H1 (cell line): ENCODE measurements at regions not wholly inside any gene's neighbourhood (a gene's known extent, or its start where the extent isn't known, plus 50 kb on each side); places are given as distances from the start of the nearest gene placed in this dataset.

ENCODE experiments used
- CTCF ChIA-PET: fragments of 300-600 bp; sonication (Branson Sonifier 250); formaldehyde crosslinking; loops from one replicate; lab custom pipeline; 2021; ENCODE audit not compliant: partially characterized antibody; lab: Charles Lee
- POLR2A ChIA-PET: fragments of 300-600 bp; sonication (Branson Sonifier 250); formaldehyde crosslinking; loops from one replicate; lab custom pipeline; 2021; ENCODE audit warnings: inconsistent platforms; ENCODE audit not compliant: partially characterized antibody; lab: Charles Lee
- DNase-seq, 2 experiments: peaks; one replicate each; pipeline versions ENCODE4 v3.0.0 to v3.0.0-alpha.2; 2010 to 2022; ENCODE audit warnings: low spot score in 2 of 2, low read depth in 1 of 2, mixed read lengths in 1 of 2
- FAIRE-seq: peaks from 2 replicates; lab custom pipeline; 2011; peaks lifted over from hg19 to GRCh38; lab: Jason Lieb, UNC
- H2AFZ ChIP-seq: 2 replicates; pipeline ENCODE4 v1.8.1; 2012; ENCODE audit warnings: low read length, inconsistent platforms
- H2AK5ac ChIP-seq: 2 replicates; pipeline ENCODE4 v1.6.1; 2013; ENCODE audit warnings: low read depth, low read length
- H2BK120ac ChIP-seq: replicated peaks from 2 replicates; pipeline ENCODE3; 2013; ENCODE audit warnings: low read depth, low read length, inconsistent platforms
- H2BK12ac ChIP-seq: 2 replicates; pipeline ENCODE4 v1.6.1; 2013; ENCODE audit warnings: low read depth, low read length
- H2BK15ac ChIP-seq: 2 replicates; pipeline ENCODE4 v1.6.1; 2013; ENCODE audit warnings: low read length
- H2BK20ac ChIP-seq: 2 replicates; pipeline ENCODE4 v1.6.1; 2013; ENCODE audit warnings: low read length
- H2BK5ac ChIP-seq: 2 replicates; pipeline ENCODE4 v1.6.1; 2013; ENCODE audit warnings: low read depth, low read length
- H3K14ac ChIP-seq: 2 replicates; pipeline ENCODE4 v1.6.1; 2013; ENCODE audit warnings: inconsistent platforms; ENCODE audit not compliant: insufficient read length
- H3K18ac ChIP-seq: 2 replicates; pipeline ENCODE4 v1.6.1; 2013; ENCODE audit warnings: low read length; ENCODE audit errors: extremely low read depth
- H3K23ac ChIP-seq: 2 replicates; pipeline ENCODE4 v1.6.1; 2013; ENCODE audit warnings: inconsistent platforms; ENCODE audit not compliant: insufficient read length
- H3K23me2 ChIP-seq: 2 replicates; pipeline ENCODE4 v1.6.1; 2013; ENCODE audit warnings: low read depth, low read length
- H3K27ac ChIP-seq: 2 replicates; pipeline ENCODE4 v1.6.1; 2011; ENCODE audit warnings: low read depth, low read length, inconsistent platforms
- H3K27me3 ChIP-seq, 4 experiments: replicated peaks in 1 of 4; 1 replicate in 1 of 4; 2 replicates in 3 of 4; pipeline versions ENCODE4 v1.6.1 to v1.8.1; 2011 to 2013; ENCODE audit warnings: low read length in 3 of 4, mild to moderate bottlenecking in 3 of 4, inconsistent platforms in 2 of 4, mixed read lengths in 2 of 4, moderate library complexity in 1 of 4; ENCODE audit not compliant: control insufficient read depth in 3 of 4, insufficient read depth in 3 of 4; ENCODE audit errors: extremely low read depth in 1 of 4
- H3K36me3 ChIP-seq, 4 experiments: 2 replicates each; pipeline versions ENCODE4 v1.6.1 to v1.8.1; 2011 to 2013; ENCODE audit warnings: mild to moderate bottlenecking in 4 of 4, low read length in 3 of 4, moderate library complexity in 2 of 4, control low read depth in 1 of 4, inconsistent platforms in 1 of 4; ENCODE audit not compliant: insufficient read depth in 4 of 4, control insufficient read depth in 2 of 4
- H3K4ac ChIP-seq: replicated peaks from 2 replicates; pipeline ENCODE3; 2013; ENCODE audit warnings: low read length, low read depth, mixed read lengths, inconsistent platforms; ENCODE audit not compliant: insufficient read length
- H3K4me1 ChIP-seq, 4 experiments: replicated peaks in 1 of 4; 1 replicate in 1 of 4; 2 replicates in 3 of 4; pipeline versions ENCODE4 v1.6.1 to v1.8.1; 2011 to 2013; ENCODE audit warnings: low read length in 3 of 4, inconsistent platforms in 2 of 4, mixed read lengths in 1 of 4; ENCODE audit not compliant: insufficient read depth in 4 of 4, control insufficient read depth in 3 of 4
- H3K4me2 ChIP-seq, 2 experiments: 2 replicates each; pipeline versions ENCODE4 v1.6.1 to v1.8.1; 2011 to 2013; ENCODE audit warnings: low read depth in 2 of 2, low read length in 2 of 2, control low read depth in 1 of 2, inconsistent platforms in 1 of 2, mild to moderate bottlenecking in 1 of 2; ENCODE audit not compliant: insufficient read depth in 1 of 2
- H3K4me3 ChIP-seq, 4 experiments: fragments of 200-600, 300-600 bp in 1 of 4; sonication (generic), shearing (Covaris generic), sonication (Bioruptor Twin) in 1 of 4; 2 replicates each; pipeline versions ENCODE4 v1.5.1 to v1.8.1; 2011 to 2016; ENCODE audit warnings: low read length in 4 of 4, low read depth in 3 of 4, control low read depth in 2 of 4, inconsistent platforms in 2 of 4, mild to moderate bottlenecking in 2 of 4, mixed read lengths in 1 of 4, moderate library complexity in 1 of 4; ENCODE audit not compliant: insufficient read depth in 2 of 4; ENCODE audit errors: extremely low read depth in 1 of 4
- H3K56ac ChIP-seq: replicated peaks from 2 replicates; pipeline ENCODE3; 2013; ENCODE audit warnings: low read depth, mild to moderate bottlenecking, mixed read lengths, low read length, inconsistent platforms; ENCODE audit not compliant: insufficient read length
- H3K79me1 ChIP-seq: 2 replicates; pipeline ENCODE4 v1.6.1; 2013; ENCODE audit warnings: low read depth, low read length, control low read depth
- H3K79me2 ChIP-seq, 2 experiments: 2 replicates each; pipeline versions ENCODE4 v1.6.1 to v1.8.1; 2012 to 2013; ENCODE audit warnings: low read length in 2 of 2, mild to moderate bottlenecking in 2 of 2, inconsistent platforms in 1 of 2; ENCODE audit not compliant: insufficient read depth in 2 of 2, control insufficient read depth in 1 of 2
- H3K9ac ChIP-seq, 4 experiments: replicated peaks in 1 of 4; 1 replicate in 1 of 4; 2 replicates in 3 of 4; pipeline versions ENCODE4 v1.6.1 to v1.8.1; 2011 to 2013; ENCODE audit warnings: low read depth in 3 of 4, low read length in 3 of 4, control low read depth in 2 of 4, mild to moderate bottlenecking in 2 of 4, moderate library complexity in 2 of 4, inconsistent platforms in 1 of 4; ENCODE audit errors: extremely low read depth in 1 of 4
- H3K9me3 ChIP-seq, 2 experiments: 2 replicates each; pipeline versions ENCODE4 v1.6.1 to v1.8.1; 2012 to 2013; ENCODE audit warnings: mild to moderate bottlenecking in 2 of 2, moderate library complexity in 2 of 2, control low read depth in 1 of 2, inconsistent platforms in 1 of 2, low read depth in 1 of 2, low read length in 1 of 2, mixed read lengths in 1 of 2; ENCODE audit not compliant: insufficient read depth in 2 of 2
- H4K20me1 ChIP-seq, 2 experiments: replicated peaks in 1 of 2; 2 replicates each; pipeline versions ENCODE3 to v1.8.1; 2011 to 2013; ENCODE audit warnings: inconsistent platforms in 2 of 2, low read length in 2 of 2, mild to moderate bottlenecking in 1 of 2; ENCODE audit not compliant: insufficient read depth in 2 of 2, control insufficient read depth in 1 of 2
- H4K5ac ChIP-seq: 2 replicates; pipeline ENCODE4 v1.6.1; 2013; ENCODE audit warnings: low read length, low read depth, mixed read lengths, inconsistent platforms; ENCODE audit not compliant: insufficient read length
- H4K8ac ChIP-seq: 2 replicates; pipeline ENCODE4 v1.8.0; 2013; ENCODE audit warnings: mild to moderate bottlenecking, moderate library complexity, low read length, inconsistent platforms; ENCODE audit not compliant: insufficient read depth; ENCODE audit errors: extremely low read depth
- H4K91ac ChIP-seq: replicated peaks from 2 replicates; pipeline ENCODE3; 2013; ENCODE audit warnings: low read length, mixed read lengths, inconsistent platforms; ENCODE audit not compliant: insufficient read length
- CHD2 ChIP-seq: IDR thresholded peaks from 2 replicates; pipeline ENCODE4 v1.6.1; 2012; ENCODE audit warnings: low read length, improper control_type of control experiment
- CTBP2 ChIP-seq: IDR thresholded peaks from 2 replicates; pipeline ENCODE4 v1.7.0; 2011; ENCODE audit warnings: borderline replicate concordance, mild to moderate bottlenecking, moderate library complexity, mixed read lengths, low read length; ENCODE audit not compliant: insufficient read depth, insufficient read length
- GTF2F1 ChIP-seq: IDR thresholded peaks from 2 replicates; pipeline ENCODE4 v1.6.1; 2012; ENCODE audit warnings: low read depth, low read length, improper control_type of control experiment, borderline replicate concordance
- HDAC2 ChIP-seq, 2 experiments: fragments of 300-600 bp in 1 of 2; sonication (generic) in 1 of 2; IDR thresholded peaks; 2 replicates each; pipeline ENCODE4 v1.6.1; 2011 to 2012; ENCODE audit warnings: low read depth in 2 of 2, low read length in 2 of 2, mild to moderate bottlenecking in 2 of 2, moderate library complexity in 2 of 2, borderline replicate concordance in 1 of 2, inconsistent platforms in 1 of 2
- HDAC6 ChIP-seq: IDR thresholded peaks from one replicate; pipeline ENCODE4 v1.7.1; 2012; ENCODE audit warnings: low read depth, mild to moderate bottlenecking, inconsistent platforms, low read length, moderate library complexity
- KDM1A ChIP-seq: fragments of 200-600, 300-600 bp; sonication (generic); IDR thresholded peaks from 2 replicates; pipeline ENCODE4 v1.7.1; 2016; ENCODE audit warnings: mild to moderate bottlenecking, low read length, borderline replicate concordance
- KDM4A ChIP-seq: IDR thresholded peaks from one replicate; pipeline ENCODE4 v1.7.1; 2012; ENCODE audit warnings: low read depth, mild to moderate bottlenecking, moderate library complexity, low read length, inconsistent platforms; ENCODE audit not compliant: severe bottlenecking
- SIX5 ChIP-seq: IDR thresholded peaks from 2 replicates; pipeline ENCODE4 v1.6.1; 2011; ENCODE audit warnings: mild to moderate bottlenecking, low read depth, low read length
- TCF12 ChIP-seq: IDR thresholded peaks from 2 replicates; pipeline ENCODE4 v1.6.1; 2011; ENCODE audit warnings: low read depth, mild to moderate bottlenecking, low read length
- ZNF274 ChIP-seq: IDR thresholded peaks from 2 replicates; pipeline ENCODE4 v1.7.0; 2012; ENCODE audit warnings: low read length, borderline replicate concordance; ENCODE audit errors: extremely low read depth
- WGBS, 2 experiments: shearing (Covaris generic) in 1 of 2; methylation state at CpG; one replicate each; pipeline versions ENCODE4 v1.1.6 to v1.1.7; 2013 to 2015; ENCODE audit warnings: low lambda C conversion rate in 2 of 2, mixed read lengths in 2 of 2, inconsistent platforms in 1 of 2, low coverage in 1 of 2, missing lambda C conversion rate in 1 of 2; ENCODE audit not compliant: insufficient replicate concordance in 2 of 2, insufficient coverage in 1 of 2, insufficient read length in 1 of 2; ENCODE audit errors: extremely low coverage in 1 of 2, missing lambda C conversion rate in 1 of 2; 5-methylcytosine and 5-hydroxymethylcytosine counted together
- TF ChIP-seq, protein P1 (sequence below): IDR thresholded peaks from 2 replicates; pipeline ENCODE4 v1.6.1; 2012; ENCODE audit warnings: inconsistent platforms

DNA sequence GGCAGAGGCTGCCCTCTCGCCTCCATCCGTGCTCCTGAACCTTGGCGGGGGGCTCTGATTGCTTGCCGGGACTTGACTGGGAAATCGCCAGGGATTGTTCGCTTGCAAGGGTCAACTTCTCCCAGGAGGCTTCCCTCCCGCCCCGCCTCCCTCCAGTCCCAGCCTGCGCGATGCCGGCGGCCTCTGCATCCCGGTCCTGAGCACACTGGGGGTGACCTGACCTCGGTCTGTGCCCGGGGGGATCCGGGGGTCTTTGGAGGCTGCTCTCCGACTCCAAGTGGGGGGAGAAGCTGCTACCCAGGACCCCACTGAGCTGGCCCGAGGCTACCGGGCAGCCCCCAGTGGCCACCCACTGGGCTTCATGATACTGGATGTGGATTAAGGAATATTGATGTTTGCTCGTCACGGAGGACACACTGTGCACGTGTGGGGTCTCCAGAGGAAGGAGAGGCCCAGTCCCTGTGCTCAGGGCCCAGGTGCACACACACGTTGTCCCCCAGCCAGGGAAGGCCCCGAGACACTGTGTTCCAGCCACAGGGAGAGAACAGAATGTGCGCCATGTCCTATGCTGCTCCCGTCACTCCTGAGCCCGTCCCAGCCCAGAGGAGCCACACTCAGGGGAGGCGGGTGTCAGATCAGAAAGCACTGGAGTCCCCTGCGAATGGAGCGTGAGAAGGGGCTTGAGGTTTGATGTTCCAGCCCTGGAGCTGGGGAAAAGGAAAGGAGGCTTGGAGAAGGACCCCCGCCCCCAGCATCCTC is 55.9 kb upstream of the NKX1-1 start:
- FAIRE-seq (no peak), DNase-seq (no peak)
- H2BK20ac ChIP-seq, result 0 out of 2 replicates have a peak overlapping the region, but pooled peaks have one; percentile 48
- no peak overlapping the region for H2AFZ ChIP-seq
- H2BK120ac ChIP-seq, result no peak overlapping the region
- H3K9ac ChIP-seq, result no peak overlapping the region
- H3K79me1 ChIP-seq, result no peaks in the 10 kb centered on the region
- no peak overlapping the region for H3K4ac ChIP-seq
- H3K27ac ChIP-seq, result no peak overlapping the region
- no peaks in the 10 kb centered on the region for H4K20me1 ChIP-seq
- H3K4me1 ChIP-seq, result peaks cover 0 to 20% (median 13%) of the 10 kb centered on the region in 4 experiments; a peak in 6 of 7 replicates
- peak overlapping the region; percentile 40; the same call in 1 of the 2 replicates for H2BK15ac ChIP-seq
- POLR2A ChIA-PET, result no interaction called here
- no peak overlapping the region for H3K4me2 ChIP-seq
- H4K91ac ChIP-seq, result no peak overlapping the region
- H3K18ac ChIP-seq, result peak overlapping the region; percentile 71; the same call in 1 of the 2 replicates
- no peak overlapping the region for H4K5ac ChIP-seq
- H3K27me3 ChIP-seq, result peaks cover 0 to 7% (median 0%) of the 10 kb centered on the region in 4 experiments; a peak in 2 of 7 replicates
- no peak overlapping the region for H2BK12ac ChIP-seq
- CTCF ChIA-PET, result interaction anchor here (1.0 kb wide), 1 partner anchor 46 kb away, joined by 3 read pairs; no protein-coding TSS in a partner anchor
- H4K8ac ChIP-seq, result peak overlapping the region; percentile 65; the same call in 1 of the 2 replicates
- no peaks in the 10 kb centered on the region for H3K36me3 ChIP-seq
- no peak overlapping the region for H3K14ac ChIP-seq
- peak overlapping the region; percentile 73; the same call in 1 of the 2 replicates for H2BK5ac ChIP-seq
- no peak overlapping the region for H3K23ac ChIP-seq
- peaks cover 2% of the 10 kb centered on the region; the same call in 1 of the 2 replicates for H3K23me2 ChIP-seq
- no peak overlapping the region for H3K56ac ChIP-seq
- peak overlapping the region; percentile 88; the same call in 1 of the 2 replicates for H2AK5ac ChIP-seq
- 85% methylated on average over 29 of the region's 31 CpGs; no CpG with 5 or more reads in 1 of the 2 experiments for WGBS, 2 experiments
- no peaks in the 10 kb centered on the region for H3K9me3 ChIP-seq
- no peak overlapping the region for H3K4me3 ChIP-seq
- H3K79me2 ChIP-seq, result no peaks in the 10 kb centered on the region
- TF ChIP-seq KDM4A (no peak), TCF12 (no peak), CTBP2 (no peak), GTF2F1 (no peak), HDAC2 (IDR thresholded peaks at IDR 0.05; ENCODE audit: borderline replicate concordance in 1 of 2, low read depth in 2 of 2, low read length in 2 of 2) (no peak), KDM1A (no peak), SIX5 (no peak), HDAC6 (no peak), CHD2 (no peak), ZNF274 (no peak)
- TF ChIP-seq, protein P1, sequence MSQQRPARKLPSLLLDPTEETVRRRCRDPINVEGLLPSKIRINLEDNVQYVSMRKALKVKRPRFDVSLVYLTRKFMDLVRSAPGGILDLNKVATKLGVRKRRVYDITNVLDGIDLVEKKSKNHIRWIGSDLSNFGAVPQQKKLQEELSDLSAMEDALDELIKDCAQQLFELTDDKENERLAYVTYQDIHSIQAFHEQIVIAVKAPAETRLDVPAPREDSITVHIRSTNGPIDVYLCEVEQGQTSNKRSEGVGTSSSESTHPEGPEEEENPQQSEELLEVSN, result no peak
